Bronchial epithelial cell (primary cell): ENCODE measurements at regions not wholly inside any gene's neighbourhood (a gene's known extent, or its start where the extent isn't known, plus 50 kb on each side); places are given as distances from the start of the nearest gene placed in this dataset.

ENCODE experiments used
- DNase-seq: peaks from one replicate; pipeline ENCODE4 v3.0.0-alpha.2; 2010; ENCODE audit warnings: low read depth
- FAIRE-seq: peaks from 2 replicates; lab custom pipeline; 2011; peaks lifted over from hg19 to GRCh38; lab: Jason Lieb, UNC
- H3K27me3 ChIP-seq: 2 replicates; pipeline ENCODE4 v1.5.1; 2011; ENCODE audit warnings: low read length; ENCODE audit not compliant: control insufficient read depth, insufficient read depth
- H3K36me3 ChIP-seq: 2 replicates; pipeline ENCODE4 v1.5.1; 2011; ENCODE audit warnings: low read length; ENCODE audit not compliant: control insufficient read depth, insufficient read depth
- H3K4me3 ChIP-seq: 2 replicates; pipeline ENCODE4 v1.5.1; 2011; ENCODE audit warnings: mild to moderate bottlenecking, low read depth, low read length, control low read depth
- TF ChIP-seq, protein P1 (sequence below): IDR thresholded peaks from 2 replicates; pipeline ENCODE4 v1.5.1; 2011; ENCODE audit warnings: mild to moderate bottlenecking, moderate library complexity, low read length, control low read depth, inconsistent platforms; ENCODE audit not compliant: insufficient read depth, severe bottlenecking

DNA sequence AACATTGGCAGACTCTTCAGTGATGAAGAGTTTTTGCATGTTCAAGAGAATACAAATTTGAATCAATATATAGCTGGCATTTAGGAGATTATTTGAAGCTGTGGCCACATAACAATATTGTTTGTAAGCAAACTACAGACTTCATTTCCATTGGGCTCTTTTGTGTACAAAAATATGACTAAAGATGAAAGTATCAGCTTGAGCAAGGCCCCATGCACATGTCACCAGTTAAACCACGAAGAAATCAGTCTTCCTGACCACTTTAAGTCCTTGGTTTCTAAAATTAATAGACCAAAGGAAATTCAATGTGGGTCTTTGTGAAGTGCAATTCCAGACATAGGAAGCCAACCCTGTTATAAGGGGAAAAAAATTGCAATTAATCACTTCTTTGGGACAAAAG lies 1664.6 kb upstream of the ADGRL3 start:
- no peaks in the 10 kb centered on the region for H3K36me3 ChIP-seq
- DNase-seq, result no peak
- FAIRE-seq, result no peak
- no peaks in the 10 kb centered on the region for H3K27me3 ChIP-seq
- H3K4me3 ChIP-seq, result no peak overlapping the region
- TF ChIP-seq, protein P1, sequence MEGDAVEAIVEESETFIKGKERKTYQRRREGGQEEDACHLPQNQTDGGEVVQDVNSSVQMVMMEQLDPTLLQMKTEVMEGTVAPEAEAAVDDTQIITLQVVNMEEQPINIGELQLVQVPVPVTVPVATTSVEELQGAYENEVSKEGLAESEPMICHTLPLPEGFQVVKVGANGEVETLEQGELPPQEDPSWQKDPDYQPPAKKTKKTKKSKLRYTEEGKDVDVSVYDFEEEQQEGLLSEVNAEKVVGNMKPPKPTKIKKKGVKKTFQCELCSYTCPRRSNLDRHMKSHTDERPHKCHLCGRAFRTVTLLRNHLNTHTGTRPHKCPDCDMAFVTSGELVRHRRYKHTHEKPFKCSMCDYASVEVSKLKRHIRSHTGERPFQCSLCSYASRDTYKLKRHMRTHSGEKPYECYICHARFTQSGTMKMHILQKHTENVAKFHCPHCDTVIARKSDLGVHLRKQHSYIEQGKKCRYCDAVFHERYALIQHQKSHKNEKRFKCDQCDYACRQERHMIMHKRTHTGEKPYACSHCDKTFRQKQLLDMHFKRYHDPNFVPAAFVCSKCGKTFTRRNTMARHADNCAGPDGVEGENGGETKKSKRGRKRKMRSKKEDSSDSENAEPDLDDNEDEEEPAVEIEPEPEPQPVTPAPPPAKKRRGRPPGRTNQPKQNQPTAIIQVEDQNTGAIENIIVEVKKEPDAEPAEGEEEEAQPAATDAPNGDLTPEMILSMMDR, result no peak

DNA sequence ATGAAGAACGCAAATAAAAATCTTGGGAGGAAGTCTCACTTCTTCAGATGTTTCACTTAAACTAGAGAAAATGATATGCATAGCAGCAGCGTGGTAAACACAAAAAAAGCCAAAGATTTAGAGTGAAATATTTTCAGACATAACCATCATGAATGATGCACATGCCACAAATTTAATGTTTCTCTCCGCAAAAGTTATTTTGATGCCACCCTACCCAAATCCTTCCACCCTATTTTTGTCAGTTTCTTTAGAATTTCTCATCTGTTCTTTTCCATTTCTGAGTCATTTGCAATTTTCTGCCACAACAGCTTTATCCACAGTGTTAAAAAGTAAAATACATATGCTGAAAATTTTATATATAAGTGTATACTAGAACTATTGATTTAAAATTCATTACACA lies 1663.7 kb upstream of the ADGRL3 start:
- DNase-seq (no peak), FAIRE-seq (no peak)
- TF ChIP-seq, protein P1, result no peak
- no peaks in the 10 kb centered on the region for H3K36me3 ChIP-seq
- H3K4me3 ChIP-seq, result no peak overlapping the region
- no peaks in the 10 kb centered on the region for H3K27me3 ChIP-seq

DNA sequence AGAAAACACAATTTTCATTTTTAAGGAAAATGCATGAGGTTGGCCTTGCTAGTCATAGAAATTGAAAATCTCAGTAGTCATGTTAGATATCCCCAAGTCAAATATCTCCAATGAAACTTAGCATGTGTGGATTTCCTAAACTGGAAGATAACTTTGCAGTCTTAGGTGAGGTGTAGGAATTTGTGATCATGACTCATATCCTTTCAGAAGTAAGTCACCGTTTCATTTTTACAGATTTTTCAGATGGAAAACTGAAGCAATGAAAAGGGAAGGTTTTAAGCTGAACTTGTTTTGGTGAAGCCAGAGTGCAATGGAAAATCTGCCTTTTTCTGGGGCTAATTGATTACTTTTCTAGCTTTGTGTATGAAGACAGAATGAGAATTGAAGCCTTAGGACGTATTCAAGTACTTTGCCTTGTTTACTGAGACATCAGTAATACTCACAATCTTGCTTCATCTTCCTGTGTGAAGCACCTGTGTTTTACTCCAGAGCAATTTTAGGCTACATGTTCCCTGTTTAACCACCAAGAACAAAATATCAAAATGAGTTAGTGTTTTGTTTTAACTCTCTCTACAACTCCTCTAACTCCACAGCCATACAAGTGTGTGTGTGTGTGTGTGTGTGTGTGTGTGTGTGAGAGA lies 1662.8 kb upstream of the ADGRL3 start:
- Histone ChIP-seq H3K36me3 (no peaks in the 10 kb centered on the region), H3K27me3 (no peaks in the 10 kb centered on the region), H3K4me3 (no peak overlapping the region)
- peak; percentile 36 for DNase-seq
- FAIRE-seq, result no peak
- TF ChIP-seq, protein P1, result no peak

DNA sequence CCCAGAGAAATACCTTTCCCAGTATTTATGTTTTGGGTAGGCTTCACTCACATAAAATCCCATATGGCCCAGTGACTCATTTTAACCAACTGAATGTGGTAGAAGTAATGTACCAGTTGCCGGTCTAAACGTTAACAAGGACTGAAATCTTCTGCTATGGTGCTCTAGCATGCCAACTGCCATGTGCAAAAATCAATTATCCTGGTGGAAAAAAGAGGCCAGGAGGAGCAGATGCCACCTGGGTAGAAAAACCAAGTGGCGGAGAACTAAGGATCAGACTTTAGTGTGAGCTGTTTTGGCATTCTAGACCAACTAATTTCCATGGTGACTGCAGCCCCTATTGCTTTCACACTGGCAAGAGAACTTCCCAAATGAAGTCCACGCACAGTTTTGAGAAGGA lies 1660.7 kb upstream of the ADGRL3 start:
- TF ChIP-seq, protein P1, result no peak
- FAIRE-seq, result no peak

DNA sequence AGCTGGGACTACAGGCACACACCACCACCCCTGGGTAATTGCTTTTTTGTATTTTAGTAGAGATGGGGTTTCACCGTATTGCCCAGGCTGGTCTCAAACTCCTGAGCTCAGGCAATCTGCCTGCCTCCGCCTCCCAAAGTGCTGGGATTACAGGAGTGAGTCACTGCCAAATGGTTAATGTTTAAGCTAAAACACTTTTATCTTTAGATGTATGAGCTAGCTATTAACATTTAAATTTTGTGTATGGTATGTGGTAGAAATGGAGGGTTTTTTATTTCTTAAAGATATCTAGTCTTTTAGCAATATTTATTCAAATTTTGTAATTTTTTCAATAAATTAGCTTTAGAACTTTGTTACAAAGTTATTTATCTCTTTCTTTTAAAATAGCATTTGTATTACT lies 1659.8 kb upstream of the ADGRL3 start:
- TF ChIP-seq, protein P1, result no peak
- Histone ChIP-seq H3K4me3 (no peak overlapping the region), H3K27me3 (no peaks in the 10 kb centered on the region), H3K36me3 (no peaks in the 10 kb centered on the region)
- FAIRE-seq (no peak), DNase-seq (no peak)

More for the DNA sequence above, 1660.7 kb upstream of the ADGRL3 start:
- no peak overlapping the region for H3K4me3 ChIP-seq
- no peak for DNase-seq
- no peaks in the 10 kb centered on the region for H3K36me3 ChIP-seq
- H3K27me3 ChIP-seq, result no peaks in the 10 kb centered on the region
